ENCODE measurements at regions not wholly inside any gene's neighbourhood (a gene's known extent, or its start where the extent isn't known, plus 50 kb on each side); places are given as distances from the start of the nearest gene placed in this dataset.
"Not testable (repeated sequence)": the region's sequence is repeated elsewhere in the genome, so short reads cannot be mapped to it uniquely, and the experiment has no call there.

- DNase-seq (ENCODE audit: low read depth): peak; percentile 49
Measured at GRCh38 chr1:195663549-195664280, 944.5 kb downstream of the KCNT2 start.

GRCh38 chr1:195656780-195657179 is 951.5 kb downstream of the KCNT2 start:
- no peak for DNase-seq (ENCODE audit: low read depth)

- not testable (repeated sequence) for DNase-seq (ENCODE audit: low read depth)
Measured at GRCh38 chr1:195648875-195649274, 959.4 kb downstream of the KCNT2 start.

GRCh38 chr1:195637539-195637938 is 970.7 kb downstream of the KCNT2 start:
- DNase-seq (ENCODE audit: low read depth): no peak

GRCh38 chr1:195618287-195618686 is 990.0 kb downstream of the KCNT2 start:
- no peak for DNase-seq (ENCODE audit: low read depth)

GRCh38 chr1:195617106-195617505 is 991.1 kb downstream of the KCNT2 start:
- no peak for DNase-seq (ENCODE audit: low read depth)

- no peak for DNase-seq (ENCODE audit: low read depth)
Measured at GRCh38 chr1:195608883-195609282, 999.4 kb downstream of the KCNT2 start.

GRCh38 chr1:195606483-195606882 is 1001.8 kb downstream of the KCNT2 start:
- no peak for DNase-seq (ENCODE audit: low read depth)

GRCh38 chr1:195604287-195604686 is 1004.0 kb downstream of the KCNT2 start:
- DNase-seq (ENCODE audit: low read depth): peak; percentile 13

- no peak for DNase-seq (ENCODE audit: low read depth)
Measured at GRCh38 chr1:195597891-195598290, 1010.3 kb downstream of the KCNT2 start.

- no peak for DNase-seq (ENCODE audit: low read depth)
Measured at GRCh38 chr1:195594773-195595172, 1013.5 kb downstream of the KCNT2 start.

- no peak for DNase-seq (ENCODE audit: low read depth)
Measured at GRCh38 chr1:195594322-195594721, 1013.9 kb downstream of the KCNT2 start.

- peak; percentile 36 for DNase-seq (ENCODE audit: low read depth)
Measured at GRCh38 chr1:195591917-195592672, 1016.1 kb downstream of the KCNT2 start.

GRCh38 chr1:195590649-195591048 is 1017.6 kb downstream of the KCNT2 start:
- DNase-seq (ENCODE audit: low read depth): peak; percentile 36

GRCh38 chr1:195584870-195585624 is 1023.2 kb downstream of the KCNT2 start:
- DNase-seq (ENCODE audit: low read depth): no peak

- no peak for DNase-seq (ENCODE audit: low read depth)
Measured at GRCh38 chr1:195580988-195581387, 1027.3 kb downstream of the KCNT2 start.

GRCh38 chr1:195577748-195578147 is 1030.5 kb downstream of the KCNT2 start:
- no peak for DNase-seq (ENCODE audit: low read depth)

- DNase-seq (ENCODE audit: low read depth): no peak
Measured at GRCh38 chr1:195576641-195577040, 1031.6 kb downstream of the KCNT2 start.

GRCh38 chr1:195574511-195574910 is 1033.7 kb downstream of the KCNT2 start:
- no peak for DNase-seq (ENCODE audit: low read depth)

- DNase-seq (ENCODE audit: low read depth): no peak
Measured at GRCh38 chr1:195569934-195570333, 1038.3 kb downstream of the KCNT2 start.

- DNase-seq (ENCODE audit: low read depth): no peak
Measured at GRCh38 chr1:195568389-195568788, 1039.9 kb downstream of the KCNT2 start.

- DNase-seq (ENCODE audit: low read depth): no peak
Measured at GRCh38 chr1:195562074-195562473, 1046.2 kb downstream of the KCNT2 start.
